GM04503 (cell line): ENCODE measurements at regions not wholly inside any gene's neighbourhood (a gene's known extent, or its start where the extent isn't known, plus 50 kb on each side); places are given as distances from the start of the nearest gene placed in this dataset.

ENCODE experiments used
- DNase-seq: peaks from one replicate; pipeline ENCODE4 v3.0.0-alpha.2; 2012; ENCODE audit warnings: low read depth

DNA sequence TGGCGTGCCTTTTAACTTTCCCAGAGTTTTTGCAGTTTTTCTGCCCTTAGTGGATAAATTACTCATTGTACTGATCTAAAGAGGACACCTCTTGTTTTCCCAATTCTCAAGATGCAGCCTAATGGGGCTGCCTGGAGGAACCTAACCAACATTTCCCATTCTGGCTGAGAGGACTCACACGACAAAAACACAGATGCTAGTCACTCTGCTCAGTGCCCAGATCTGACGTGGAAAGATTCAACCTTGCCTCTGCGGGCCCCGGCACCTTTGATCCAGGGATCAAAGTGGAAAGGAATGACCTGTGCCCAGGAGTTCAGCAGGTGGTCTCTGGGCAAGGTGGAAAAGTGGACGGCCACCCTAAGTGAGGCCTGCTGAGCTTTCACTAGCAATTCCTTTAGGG is 162.4 kb upstream of the FMN2 start:
- DNase-seq, result no peak

DNA sequence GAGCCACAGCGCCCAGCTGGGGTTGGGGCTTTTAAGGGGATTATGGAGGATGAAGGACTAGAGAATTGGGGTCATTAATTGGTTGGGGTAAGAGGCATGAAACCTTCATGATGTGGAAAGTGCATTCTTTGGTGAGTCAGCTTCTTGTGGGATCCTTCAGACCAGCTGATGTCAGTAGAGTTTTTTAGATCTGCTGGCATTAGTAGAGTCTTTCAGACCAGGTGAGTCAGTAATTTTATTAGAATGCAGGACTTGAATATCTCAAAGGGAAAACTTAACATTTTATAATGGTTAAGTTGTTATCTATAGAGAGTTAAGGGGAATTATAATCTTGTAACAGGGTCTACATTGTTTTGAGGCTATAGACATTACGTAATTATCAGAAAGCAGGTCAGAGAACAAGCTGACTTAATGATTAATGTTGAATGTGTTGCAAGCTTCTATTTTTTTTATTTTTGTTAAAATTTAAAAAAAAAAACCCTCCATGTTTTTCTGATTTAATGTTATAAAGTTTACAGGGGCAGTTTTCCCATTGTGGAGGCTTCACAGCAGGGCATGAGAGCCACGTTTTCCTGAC is 160.9 kb upstream of the FMN2 start:
- no peak for DNase-seq

DNA sequence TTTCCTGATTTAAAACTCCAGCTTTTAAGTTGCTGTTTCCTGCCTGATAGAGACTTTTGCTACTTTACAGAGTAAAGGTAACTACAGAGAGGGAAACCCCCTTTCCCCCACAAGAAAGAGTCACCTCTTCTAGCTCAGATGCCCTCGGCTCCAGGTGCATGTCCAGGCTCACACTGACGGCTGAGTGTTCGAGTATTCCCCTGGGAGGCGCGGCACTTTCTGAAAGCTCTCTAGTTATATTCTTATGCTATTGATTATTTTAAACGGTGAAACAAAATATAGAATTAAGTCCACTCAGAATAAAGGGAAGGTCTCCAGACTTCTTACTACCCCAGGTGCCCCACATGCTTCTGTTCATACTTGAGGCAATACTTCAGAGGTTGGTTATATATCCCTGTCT is 160.3 kb upstream of the FMN2 start:
- no peak for DNase-seq

DNA sequence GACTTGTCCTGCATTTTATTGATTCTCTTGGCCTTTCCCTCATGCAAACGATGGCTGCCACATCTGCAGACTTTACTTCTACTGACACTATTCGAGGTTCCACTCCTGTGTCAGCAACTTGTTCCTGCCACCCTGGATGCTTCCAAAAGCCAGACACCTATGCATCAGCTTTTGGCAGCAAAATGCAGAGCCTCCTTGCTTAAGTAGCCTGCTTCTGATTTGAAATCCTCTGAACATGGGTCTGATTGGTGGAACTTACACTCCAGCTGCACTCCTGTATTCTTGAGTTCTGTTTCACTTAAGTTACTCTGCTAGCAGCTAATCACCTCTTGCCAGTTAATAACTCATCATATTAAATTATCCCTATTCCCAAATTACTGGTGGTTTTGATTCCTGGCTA is 152.1 kb upstream of the FMN2 start:
- DNase-seq, result no peak

DNA sequence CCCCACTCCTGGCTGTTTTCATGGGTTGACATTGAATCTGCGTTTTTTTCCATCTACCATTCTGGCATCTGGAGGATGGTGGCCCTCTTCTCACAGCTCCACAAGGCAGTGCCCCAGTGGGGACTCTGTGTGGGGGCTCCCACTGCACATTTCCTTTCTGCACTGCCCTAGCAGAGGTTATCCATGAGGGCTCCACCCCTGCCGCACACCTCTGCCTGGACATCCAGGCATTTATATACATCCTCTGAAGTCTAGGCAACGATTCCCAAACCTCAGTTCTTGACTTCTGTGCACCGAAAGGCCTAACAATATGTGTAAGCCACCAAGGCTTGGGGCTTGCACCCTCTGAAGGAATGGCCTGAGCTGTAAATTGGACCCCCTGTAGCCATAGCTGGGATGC is 147.9 kb upstream of the FMN2 start:
- no peak for DNase-seq

DNA sequence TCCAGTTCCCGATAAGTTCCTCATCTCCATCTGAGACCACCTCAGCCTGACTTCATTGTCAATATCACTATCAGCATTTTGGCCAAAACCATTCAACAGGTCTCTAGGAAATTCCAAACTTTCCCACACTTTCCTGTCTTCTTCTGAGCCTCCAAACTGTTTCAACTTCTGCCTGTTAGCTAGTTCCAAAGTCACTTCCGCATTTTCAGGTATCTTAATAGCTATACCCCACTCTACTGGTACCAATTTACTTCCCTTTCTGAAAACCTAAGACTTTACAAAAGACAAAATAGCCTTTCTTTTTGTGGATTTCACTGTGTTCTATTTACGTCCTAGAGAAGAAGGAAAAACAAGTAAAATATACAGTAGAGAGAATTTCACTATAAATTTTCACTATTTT is 147.0 kb upstream of the FMN2 start:
- no peak for DNase-seq

DNA sequence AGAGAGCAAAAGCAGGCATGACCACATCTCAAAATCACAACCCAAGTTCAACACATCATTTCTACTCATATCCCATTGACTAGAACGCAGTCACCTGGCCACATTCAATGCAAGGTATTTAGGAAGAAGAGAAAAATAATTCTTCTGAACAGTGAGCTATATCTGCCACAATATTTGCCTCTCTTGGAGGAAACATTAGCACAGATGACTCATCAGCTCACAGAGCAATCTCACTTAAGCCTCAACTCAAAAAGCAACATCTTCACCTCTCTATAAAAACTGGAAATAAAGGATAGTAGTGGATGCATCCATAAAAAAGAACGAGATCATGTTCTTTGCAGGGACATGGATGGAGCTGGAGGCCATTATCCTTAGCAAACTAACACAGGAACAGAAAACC is 143.9 kb upstream of the FMN2 start:
- no peak for DNase-seq

DNA sequence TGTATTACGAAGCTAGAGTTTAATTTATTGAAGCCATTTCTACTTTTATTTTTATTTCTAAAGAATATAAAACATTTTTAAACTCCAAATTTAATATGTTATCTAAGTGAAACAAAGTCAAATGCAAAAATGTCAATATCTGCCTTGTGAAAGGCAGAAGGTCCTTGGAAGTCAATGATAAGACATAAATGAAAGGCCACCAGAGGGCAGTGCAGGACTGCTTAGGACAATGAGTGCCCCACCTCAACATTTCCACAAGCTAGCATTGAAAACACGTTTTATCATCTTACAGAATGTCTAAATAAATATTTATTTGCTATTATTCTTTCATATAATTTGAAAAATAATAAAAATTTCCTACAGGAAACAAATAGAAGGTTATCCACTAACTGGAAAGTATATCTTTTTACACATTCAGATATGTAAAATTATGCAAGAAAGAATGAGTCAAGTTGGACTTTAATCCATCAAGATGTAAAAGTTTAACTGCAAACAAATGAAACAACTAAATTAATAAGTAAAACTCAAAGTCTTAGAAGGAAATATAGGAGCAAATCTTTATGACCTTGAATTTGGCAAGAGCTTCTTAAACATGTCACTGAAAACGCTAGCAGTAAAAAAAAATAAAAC is 140.1 kb upstream of the FMN2 start:
- no peak for DNase-seq

DNA sequence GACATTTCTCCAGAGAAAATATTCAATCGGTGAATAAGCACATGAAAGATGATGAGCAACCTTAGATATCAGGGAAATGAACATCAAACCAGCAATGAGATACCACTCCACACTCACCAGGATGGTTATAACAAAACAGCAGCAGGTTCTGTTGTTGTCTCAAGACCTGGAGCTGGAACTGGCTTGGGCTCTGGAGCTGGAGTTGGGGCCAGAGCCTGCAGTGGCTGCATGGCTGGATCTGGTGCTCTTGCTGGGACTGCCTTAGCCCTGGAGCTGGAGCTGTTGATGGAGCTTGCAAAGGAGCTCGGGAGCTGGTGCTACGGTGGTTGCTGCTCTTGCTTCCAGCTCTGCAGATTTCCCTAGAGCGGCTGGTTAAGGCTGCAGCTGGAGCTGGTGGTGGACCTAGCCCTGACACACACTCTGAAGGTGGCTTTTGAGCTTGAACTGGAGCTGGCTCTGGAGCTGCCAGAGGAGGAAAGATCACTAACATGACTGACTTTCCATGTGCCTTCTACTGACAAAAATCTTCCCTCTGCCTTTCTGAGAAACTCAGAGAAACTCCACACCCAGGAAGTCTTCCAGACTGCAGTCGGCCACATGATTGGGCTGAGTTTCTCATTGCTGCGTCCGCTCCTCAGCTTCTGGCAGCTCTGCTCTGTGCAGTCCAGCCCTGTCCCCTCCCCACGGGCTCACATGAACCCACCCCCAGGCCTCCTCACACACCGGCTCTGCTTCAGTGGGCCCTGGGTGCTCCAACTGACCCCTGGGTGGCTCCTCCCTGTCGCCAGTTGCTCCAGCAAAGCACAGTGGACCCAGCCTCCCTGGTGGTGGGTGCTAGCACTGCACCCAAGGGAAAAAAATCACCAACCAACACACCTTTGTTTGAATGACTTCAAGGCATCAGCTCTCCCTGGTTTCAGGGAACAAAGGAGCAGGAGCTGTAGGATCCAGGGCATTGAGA is 139.1 kb upstream of the FMN2 start:
- no peak for DNase-seq

DNA sequence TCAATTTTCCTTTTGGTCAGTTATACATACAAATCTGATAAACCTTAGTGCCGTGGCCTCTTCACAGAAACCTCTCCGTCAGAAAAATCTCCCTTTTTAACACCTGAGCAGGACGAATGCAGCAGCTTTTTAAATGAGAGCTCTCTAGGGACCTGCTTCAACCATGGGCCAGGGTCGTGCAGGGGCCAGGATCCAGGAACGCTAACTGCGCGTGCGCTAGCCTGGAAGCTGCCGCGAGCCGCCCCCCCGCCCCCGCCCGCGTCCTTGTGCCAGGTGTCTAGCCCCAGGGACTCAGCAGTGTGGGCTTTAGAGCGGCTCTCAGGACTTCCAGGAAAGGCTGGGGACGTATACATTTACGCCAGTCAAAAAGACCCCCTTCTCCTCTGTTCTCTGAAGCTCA is 136.8 kb upstream of the FMN2 start:
- DNase-seq, result no peak

DNA sequence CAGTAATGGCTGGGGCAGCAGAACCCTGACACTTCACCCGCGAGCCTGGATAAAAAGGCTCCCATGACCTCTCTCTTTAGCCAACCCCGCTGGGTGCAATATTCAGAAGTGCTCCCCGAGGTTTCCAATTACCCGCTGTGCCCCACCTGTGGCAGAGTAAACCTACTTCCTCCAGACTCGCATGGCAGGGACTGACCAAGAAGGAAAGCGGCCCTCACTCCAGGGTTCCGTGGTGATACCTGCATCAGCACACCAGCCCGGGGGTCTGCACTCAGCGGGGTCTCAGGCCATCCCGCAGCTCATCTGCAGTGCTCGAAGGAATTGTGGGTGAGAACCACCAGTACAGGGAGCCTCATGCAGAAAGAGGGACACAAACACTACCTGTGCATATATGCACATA is 136.3 kb upstream of the FMN2 start:
- DNase-seq, result no peak

DNA sequence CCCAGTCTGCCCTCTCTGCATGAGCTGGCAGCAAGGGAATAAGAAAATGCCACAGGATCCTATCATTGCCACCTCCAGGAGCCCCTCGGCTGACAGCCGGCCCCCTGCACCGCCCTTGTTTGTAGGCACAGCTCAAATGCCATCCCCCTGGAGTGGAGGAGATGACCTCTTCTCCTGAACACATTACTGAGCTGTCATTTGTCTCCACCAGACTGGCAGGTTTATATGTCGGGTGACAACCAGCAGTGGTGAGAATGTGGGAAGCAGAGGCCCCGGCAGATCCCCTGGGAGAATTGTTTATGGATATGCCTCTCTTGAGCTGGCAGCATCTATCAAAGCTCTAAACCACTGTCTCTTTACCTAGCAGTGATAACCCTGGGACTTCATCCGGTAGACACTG is 135.4 kb upstream of the FMN2 start:
- no peak for DNase-seq

DNA sequence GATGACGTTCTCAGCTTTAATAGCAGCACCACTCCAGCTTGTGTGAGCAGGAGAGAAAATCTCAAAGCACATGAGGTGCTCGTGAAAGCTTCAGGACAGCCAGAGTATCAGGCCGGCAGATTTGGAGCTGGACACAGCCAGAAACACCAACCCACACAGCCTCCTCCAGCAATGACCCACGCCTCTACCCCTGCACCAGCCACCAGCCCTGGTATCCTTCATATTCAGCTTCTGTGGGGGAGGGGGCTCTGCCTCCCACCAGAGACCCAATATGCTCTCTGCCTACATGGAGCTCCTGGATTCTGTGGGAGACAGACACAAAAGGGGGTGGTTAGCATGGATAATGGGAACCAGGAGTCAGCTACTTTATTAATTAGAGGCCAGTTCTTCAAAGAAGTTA is 133.6 kb upstream of the FMN2 start:
- DNase-seq, result no peak

DNA sequence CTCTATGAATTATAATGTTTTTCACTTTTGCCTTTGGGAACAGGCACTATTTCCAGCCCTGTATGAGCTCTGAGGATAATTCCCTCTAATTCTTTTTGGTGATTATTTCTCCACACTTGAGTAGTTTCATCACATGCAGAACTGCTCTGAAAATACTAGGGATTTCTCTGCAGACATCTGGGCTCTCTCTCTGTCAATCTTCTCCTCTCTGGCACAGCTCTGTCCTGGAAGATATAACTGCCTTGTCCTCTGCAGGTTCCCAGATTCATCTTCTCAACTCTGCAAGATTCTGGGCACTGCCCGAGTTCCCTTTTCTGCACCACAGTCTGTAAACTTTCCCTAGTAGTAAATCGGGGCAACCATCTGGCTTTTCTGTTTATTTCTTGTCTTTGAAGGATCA is 131.3 kb upstream of the FMN2 start:
- DNase-seq, result no peak

DNA sequence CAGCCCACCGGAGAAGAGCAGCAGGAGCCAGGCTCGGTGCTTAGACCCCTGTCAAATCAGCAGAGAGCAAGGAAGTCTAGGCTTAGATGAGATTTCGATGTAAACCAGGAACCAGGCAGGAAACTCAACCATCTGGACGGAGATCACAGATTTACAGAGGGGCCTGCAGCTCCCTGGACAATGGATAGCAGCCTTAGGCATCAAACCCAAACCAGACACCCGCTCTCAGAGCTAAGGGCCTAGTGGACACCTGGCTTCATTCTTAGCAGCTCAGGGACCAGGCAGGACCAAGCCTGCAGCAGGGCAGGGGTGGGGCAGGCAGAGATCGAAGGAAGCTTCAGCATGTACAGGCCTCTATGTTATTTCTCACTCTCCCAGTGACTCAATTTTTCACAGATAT is 127.8 kb upstream of the FMN2 start:
- no peak for DNase-seq

DNA sequence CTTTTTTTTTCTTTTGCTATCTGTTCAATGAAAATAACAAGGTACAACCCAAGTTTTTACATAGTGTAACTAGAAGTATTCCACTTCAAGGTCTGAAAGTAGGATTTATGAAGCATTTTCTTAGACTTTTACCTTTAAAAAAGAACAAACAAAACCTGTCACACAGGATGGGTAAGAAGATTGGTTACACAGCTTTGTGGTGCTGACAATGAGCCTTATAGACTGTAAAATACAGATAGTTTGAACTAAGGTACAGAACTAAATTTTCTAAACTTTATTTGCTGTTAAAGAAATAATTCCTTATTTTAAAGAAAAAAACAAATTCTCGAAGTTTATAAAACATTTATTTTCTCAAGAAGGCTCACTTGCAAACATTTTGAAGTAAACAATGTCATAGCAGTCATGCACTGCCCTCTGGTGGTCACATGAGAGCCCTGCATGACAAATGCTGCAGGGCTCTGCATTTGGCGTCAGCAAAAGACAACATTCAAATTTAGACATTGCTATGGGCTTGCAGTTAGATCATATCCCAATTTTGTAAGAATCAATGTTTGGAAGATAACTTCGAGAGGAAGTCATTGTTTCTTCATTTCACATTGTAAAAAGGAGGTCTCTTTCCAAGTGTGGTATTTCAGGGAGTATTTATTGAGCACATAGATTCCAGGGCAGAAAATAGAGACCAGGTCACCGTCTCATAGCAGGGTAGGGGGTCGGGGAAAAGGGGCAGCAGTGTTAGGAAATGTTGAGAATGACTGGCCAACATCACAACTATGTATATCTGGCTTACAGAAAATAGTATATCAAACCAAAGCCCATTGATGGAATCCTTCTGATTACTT is 115.3 kb upstream of the FMN2 start:
- no peak for DNase-seq

DNA sequence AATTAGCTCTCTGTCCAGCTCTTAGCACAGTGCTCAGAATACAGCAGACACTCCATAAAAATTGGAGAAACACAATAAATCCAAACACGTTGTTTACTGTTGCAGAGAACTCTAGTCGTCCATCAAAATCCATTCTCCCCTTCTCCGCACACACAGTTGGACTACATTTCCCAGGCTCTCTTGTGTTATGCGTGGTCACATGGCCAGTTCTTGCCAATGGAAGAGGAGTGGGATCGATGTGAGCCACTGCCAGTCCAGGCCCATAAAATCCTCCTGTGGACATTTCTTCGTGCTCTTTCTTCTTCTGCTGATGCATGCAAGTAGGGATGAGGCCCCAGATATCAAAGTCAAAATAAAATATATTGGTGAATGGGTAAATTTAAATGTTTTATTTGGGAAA is 114.3 kb upstream of the FMN2 start:
- no peak for DNase-seq

DNA sequence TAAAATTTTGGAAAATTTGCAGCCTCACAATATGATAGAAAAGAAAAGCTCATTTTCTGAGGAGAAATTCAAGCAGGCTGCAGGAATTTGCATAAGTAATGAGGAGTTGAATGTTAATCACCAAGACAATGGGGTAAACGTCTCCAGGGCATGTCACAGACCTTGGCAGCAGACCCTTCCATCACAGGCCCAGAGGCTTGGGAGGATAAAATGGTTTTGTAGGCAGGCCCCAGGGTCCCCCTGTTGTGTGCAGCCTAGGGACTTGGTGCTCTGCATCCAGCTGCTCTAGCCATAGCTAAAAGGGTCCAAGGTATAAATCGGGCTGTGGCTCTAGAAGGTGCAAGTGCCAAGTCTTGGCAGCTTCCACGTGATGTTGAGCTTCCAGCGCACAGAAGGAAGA is 112.2 kb upstream of the FMN2 start:
- DNase-seq, result no peak

DNA sequence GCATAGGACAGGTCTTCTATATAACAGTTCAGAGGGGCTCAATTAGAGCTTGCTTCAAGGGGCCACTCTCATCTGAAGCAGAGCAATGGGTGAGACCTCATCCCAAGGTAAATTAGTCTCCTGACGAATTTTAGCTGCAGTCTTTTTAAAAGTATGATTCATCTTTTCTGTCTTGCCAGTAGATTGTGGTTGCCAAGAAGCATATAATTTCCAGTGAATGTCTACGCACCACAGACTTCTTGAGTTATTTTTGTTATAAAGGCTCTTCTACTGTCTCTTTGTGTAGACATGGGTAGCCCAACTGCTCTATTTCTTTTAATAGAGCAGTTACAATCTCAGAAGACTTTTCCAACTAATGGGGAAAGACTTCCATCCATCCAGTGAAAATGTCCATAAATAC is 108.9 kb upstream of the FMN2 start:
- DNase-seq, result no peak

DNA sequence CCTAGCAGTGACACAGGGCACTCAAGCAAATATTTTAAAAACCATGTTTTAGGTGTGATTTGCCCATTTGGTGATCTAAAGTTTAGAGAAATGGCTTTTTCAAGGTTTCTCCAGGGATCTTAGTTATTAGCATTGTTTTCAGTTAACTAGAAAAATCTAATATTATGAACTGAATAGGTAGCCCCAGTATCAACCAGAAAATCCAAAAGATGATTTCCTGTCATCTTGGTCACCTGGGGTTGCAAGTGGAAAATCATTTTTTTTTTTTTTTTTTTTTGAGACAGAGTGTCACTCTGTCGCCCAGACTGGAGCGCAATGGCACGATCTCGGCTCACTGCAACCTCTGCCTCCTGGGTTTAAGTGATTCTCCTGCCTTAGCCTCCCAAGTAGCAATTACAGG is 106.6 kb upstream of the FMN2 start:
- no peak for DNase-seq

DNA sequence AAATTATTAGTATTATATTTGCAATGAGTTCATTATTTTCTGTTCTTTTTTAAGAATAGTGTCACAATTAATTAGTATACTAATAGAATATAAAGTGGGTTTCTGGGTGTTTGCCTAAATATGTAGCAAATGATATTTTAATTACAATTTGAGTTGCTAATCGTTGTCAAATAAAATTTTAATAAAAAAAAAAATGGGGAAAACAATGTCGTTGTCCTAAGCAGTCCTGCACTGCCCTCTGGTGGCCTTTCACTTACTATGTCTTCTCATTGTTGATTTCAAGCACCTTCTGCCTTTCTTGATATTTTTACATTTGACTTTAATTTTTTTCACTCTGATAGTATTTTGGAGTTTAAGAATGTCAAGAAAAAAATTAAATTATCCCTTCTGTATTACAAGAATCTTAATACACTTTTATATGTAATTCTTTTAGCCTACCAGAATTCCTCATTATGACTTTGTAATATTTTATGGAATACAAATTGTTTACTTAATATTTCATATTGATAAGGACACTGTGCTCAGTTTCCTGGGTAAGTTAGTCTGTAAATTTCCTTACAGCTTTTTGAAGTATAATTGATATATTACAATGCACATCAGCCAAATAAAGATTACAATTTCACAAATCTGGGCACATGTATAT is 104.5 kb upstream of the FMN2 start:
- no peak for DNase-seq

DNA sequence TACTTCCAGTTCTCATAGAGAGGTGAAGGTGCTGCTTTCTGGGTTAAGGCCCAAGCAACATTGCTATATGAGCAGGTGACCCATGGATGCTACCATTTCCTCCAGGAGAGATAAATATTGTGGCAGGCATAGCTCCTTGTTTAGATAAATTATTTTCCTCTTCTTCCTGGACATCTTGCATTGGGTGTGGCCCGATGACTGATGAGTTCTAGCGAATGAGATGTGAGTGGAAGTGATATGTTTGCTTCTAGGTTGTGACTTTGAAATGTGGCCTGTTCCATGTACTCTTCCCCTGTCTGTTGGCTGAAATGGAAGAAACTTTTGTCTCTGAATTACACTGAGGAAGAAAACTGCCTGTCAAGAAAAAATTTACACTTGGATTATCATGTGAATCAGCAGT is 101.7 kb upstream of the FMN2 start:
- no peak for DNase-seq
